ENCODE measurements at regions not wholly inside any gene's neighbourhood (a gene's known extent, or its start where the extent isn't known, plus 50 kb on each side); places are given as distances from the start of the nearest gene placed in this dataset.

- no peak for TF ChIP-seq CTCF (IDR thresholded peaks at IDR 0.05)
- no peak for TF ChIP-seq POLR2A (IDR thresholded peaks at IDR 0.05)
Observed at GRCh38 chr2:150350500-150350899, 137.0 kb downstream of the RND3 start.
